ENCODE measurements at regions not wholly inside any gene's neighbourhood (a gene's known extent, or its start where the extent isn't known, plus 50 kb on each side); places are given as distances from the start of the nearest gene placed in this dataset.

DNA sequence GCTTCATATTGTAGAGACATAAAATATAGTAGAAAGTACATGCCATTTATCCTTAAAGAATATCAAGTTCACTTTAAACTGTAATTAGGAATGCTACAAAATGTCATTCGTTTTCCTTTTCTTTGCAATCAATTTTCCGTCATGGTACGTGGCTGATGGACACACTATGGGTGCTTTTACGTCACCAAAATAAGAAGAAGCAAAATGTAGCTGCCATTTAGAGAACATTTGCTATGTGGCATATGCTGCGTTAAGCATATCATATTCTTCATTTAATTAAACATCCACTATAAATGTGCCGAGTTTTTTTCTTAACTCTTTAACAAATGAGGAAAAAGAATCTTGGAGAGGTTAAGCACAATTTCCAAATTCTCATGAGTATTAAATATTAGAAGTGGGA is 1358.5 kb upstream of the NXPH2 start:
- no peak for DNase-seq
- no CpG with 5 or more reads among the region's 6 CpGs for WGBS (ENCODE audit: extremely low coverage, insufficient read length, low lambda C conversion rate)
- no peaks in the 10 kb centered on the region for H3K79me1 ChIP-seq (ENCODE audit: insufficient read depth, low read depth, low read length, poor library complexity, severe bottlenecking)

More for the DNA sequence above, 1358.5 kb upstream of the NXPH2 start:
- H2BK5ac ChIP-seq (ENCODE audit: insufficient read length, low read length), result no peak overlapping the region
- H3K9ac ChIP-seq (ENCODE audit: extremely low read depth, insufficient read length, low read length), result no peak overlapping the region
- no peak overlapping the region for H3K18ac ChIP-seq (ENCODE audit: insufficient read length, low read depth, low read length)
- H3K4me2 ChIP-seq (ENCODE audit: insufficient read depth, insufficient read length, low read length), result no peak overlapping the region
- H3T11ph ChIP-seq (ENCODE audit: low read length), result no peak overlapping the region
- no peak overlapping the region for H3K56ac ChIP-seq (ENCODE audit: insufficient read length, low read depth, low read length)
- no peaks in the 10 kb centered on the region; a peak in 1 of 7 replicates for H3K36me3 Mint-ChIP-seq (ENCODE audit: insufficient read depth in 1 of 3, low read depth in 3 of 3)
- H3K23me2 ChIP-seq (ENCODE audit: insufficient read length, low read depth, low read length, poor library complexity, severe bottlenecking), result no peaks in the 10 kb centered on the region
- no peaks in the 10 kb centered on the region for H3K9me3 ChIP-seq (ENCODE audit: control insufficient read depth, low read depth, low read length)
- no peak overlapping the region for H3K4ac ChIP-seq (ENCODE audit: low read depth, low read length)
- no peak overlapping the region for H4K91ac ChIP-seq (ENCODE audit: insufficient read length, low read depth, low read length)
- H2BK120ac ChIP-seq (ENCODE audit: low read depth, low read length, poor library complexity, severe bottlenecking), result no peak overlapping the region
- H3K4me3 Mint-ChIP-seq, result no peak overlapping the region
- H4K8ac ChIP-seq (replicated peaks; ENCODE audit: insufficient read length, low read depth, low read length), result no peak overlapping the region
- no peak overlapping the region for H3K14ac ChIP-seq (ENCODE audit: insufficient read depth, low read length)
- no peaks in the 10 kb centered on the region for H4K20me1 ChIP-seq (ENCODE audit: control insufficient read depth, insufficient read depth, insufficient read length)
- H4K5ac ChIP-seq (ENCODE audit: insufficient read length, low read depth, low read length), result no peak overlapping the region
- no peak overlapping the region for H2AFZ ChIP-seq (ENCODE audit: low read length)
- H2BK15ac ChIP-seq (ENCODE audit: low read depth, low read length), result no peak overlapping the region
- H3K27ac ChIP-seq (ENCODE audit: insufficient read length, low read depth, low read length), result no peak overlapping the region
- no peak overlapping the region for H2AK5ac ChIP-seq (ENCODE audit: insufficient read length, low read length)
- H3K27me3 ChIP-seq (ENCODE audit: insufficient read depth, low read length), result no peaks in the 10 kb centered on the region
- no peaks in the 10 kb centered on the region; the same call in 1 of the 2 replicates for H3K4me1 ChIP-seq (ENCODE audit: insufficient read depth, low read length)
- no peaks in the 10 kb centered on the region for H3K79me2 ChIP-seq (ENCODE audit: insufficient read depth, low read length)
- TF ChIP-seq, protein P1, sequence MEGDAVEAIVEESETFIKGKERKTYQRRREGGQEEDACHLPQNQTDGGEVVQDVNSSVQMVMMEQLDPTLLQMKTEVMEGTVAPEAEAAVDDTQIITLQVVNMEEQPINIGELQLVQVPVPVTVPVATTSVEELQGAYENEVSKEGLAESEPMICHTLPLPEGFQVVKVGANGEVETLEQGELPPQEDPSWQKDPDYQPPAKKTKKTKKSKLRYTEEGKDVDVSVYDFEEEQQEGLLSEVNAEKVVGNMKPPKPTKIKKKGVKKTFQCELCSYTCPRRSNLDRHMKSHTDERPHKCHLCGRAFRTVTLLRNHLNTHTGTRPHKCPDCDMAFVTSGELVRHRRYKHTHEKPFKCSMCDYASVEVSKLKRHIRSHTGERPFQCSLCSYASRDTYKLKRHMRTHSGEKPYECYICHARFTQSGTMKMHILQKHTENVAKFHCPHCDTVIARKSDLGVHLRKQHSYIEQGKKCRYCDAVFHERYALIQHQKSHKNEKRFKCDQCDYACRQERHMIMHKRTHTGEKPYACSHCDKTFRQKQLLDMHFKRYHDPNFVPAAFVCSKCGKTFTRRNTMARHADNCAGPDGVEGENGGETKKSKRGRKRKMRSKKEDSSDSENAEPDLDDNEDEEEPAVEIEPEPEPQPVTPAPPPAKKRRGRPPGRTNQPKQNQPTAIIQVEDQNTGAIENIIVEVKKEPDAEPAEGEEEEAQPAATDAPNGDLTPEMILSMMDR (conservative IDR thresholded peaks at IDR 0.05), result no peak
- no peak overlapping the region for H3K23ac ChIP-seq (ENCODE audit: insufficient read length, low read depth, low read length)
- no peak overlapping the region for H2BK12ac ChIP-seq (ENCODE audit: insufficient read length, low read depth, low read length)
- H3K4me1 Mint-ChIP-seq, result peaks cover 10 to 11% of the 10 kb centered on the region in 2 experiments
- no peak overlapping the region for H2BK20ac ChIP-seq (ENCODE audit: low read depth, low read length, poor library complexity, severe bottlenecking)
- no peaks in the 10 kb centered on the region for H3K27me3 Mint-ChIP-seq (ENCODE audit: low read depth)
- no peak overlapping the region for H3K27ac Mint-ChIP-seq
- no peaks in the 10 kb centered on the region for H3K9me3 Mint-ChIP-seq
